ENCODE measurements at regions not wholly inside any gene's neighbourhood (a gene's known extent, or its start where the extent isn't known, plus 50 kb on each side); places are given as distances from the start of the nearest gene placed in this dataset.

- no peaks in the 10 kb centered on the region for H3K36me3 ChIP-seq (ENCODE audit: insufficient read depth)
- TF ChIP-seq CREB1 (CRISPR knock-in tag; IDR thresholded peaks at IDR 0.05; ENCODE audit: low read depth) (no peak), EZH2 (IDR thresholded peaks at IDR 0.05; ENCODE audit: low read depth, unreplicated experiment) (no peak), CTCF (conservative IDR thresholded peaks at IDR 0.05; ENCODE audit: low read depth in 2 of 2) (no peak), ZNF331 (CRISPR knock-in tag; IDR thresholded peaks at IDR 0.05; ENCODE audit: low read depth) (no peak), EZH2phosphoT487 (IDR thresholded peaks at IDR 0.05; ENCODE audit: unreplicated experiment) (no peak), ZNF462 (CRISPR knock-in tag; IDR thresholded peaks at IDR 0.05) (no peak), POLR2AphosphoS5 (IDR thresholded peaks at IDR 0.05; ENCODE audit: low read depth) (no peak), NANOG (IDR thresholded peaks at IDR 0.05; ENCODE audit: borderline replicate concordance) (no peak), STAT1 (IDR thresholded peaks at IDR 0.05; ENCODE audit: unreplicated experiment) (no peak), ETS1 (IDR thresholded peaks at IDR 0.05) (no peak), JUNB (IDR thresholded peaks at IDR 0.05; ENCODE audit: unreplicated experiment) (no peak), REST (IDR thresholded peaks at IDR 0.05; ENCODE audit: unreplicated experiment) (no peak), ZNF114 (CRISPR knock-in tag; IDR thresholded peaks at IDR 0.05) (no peak)
- H3K9me2 ChIP-seq (ENCODE audit: insufficient read depth) = no peaks in the 10 kb centered on the region
- H3K27ac Mint-ChIP-seq = no peak overlapping the region
- H3K27ac ChIP-seq (ENCODE audit: low read depth) = no peak overlapping the region
- H3K36me3 Mint-ChIP-seq (ENCODE audit: low read depth) = peaks cover 14% of the 10 kb centered on the region
- H3K27me3 Mint-ChIP-seq (ENCODE audit: insufficient read depth, low read depth, poor library complexity) = no peaks in the 10 kb centered on the region
- no peaks in the 10 kb centered on the region for H4K20me1 ChIP-seq (replicated peaks; ENCODE audit: insufficient read depth)
- H3K4me1 ChIP-seq (ENCODE audit: insufficient read depth) = no peaks in the 10 kb centered on the region
- no peaks in the 10 kb centered on the region for H3K79me2 ChIP-seq (replicated peaks; ENCODE audit: insufficient read depth)
- H3F3A ChIP-seq (replicated peaks; ENCODE audit: low read depth) = no peaks in the 10 kb centered on the region
- DNase-seq (ENCODE audit: low spot score) = no peak
- H3K4me3 Mint-ChIP-seq = no peak overlapping the region
- no peaks in the 10 kb centered on the region for H3K4me1 Mint-ChIP-seq
- no peak for ATAC-seq
- no peak overlapping the region for H2AFZ ChIP-seq
- H3K4me2 ChIP-seq = no peak overlapping the region
- H3K27me3 ChIP-seq (ENCODE audit: insufficient read depth) = no peaks in the 10 kb centered on the region
- H3K4me3 ChIP-seq = no peak overlapping the region
- peaks cover 89% of the 10 kb centered on the region for H3K9me3 Mint-ChIP-seq
Observed at GRCh38 chr12:127482950-127483349, 784.0 kb upstream of the TMEM132C start.
